GM12865 (cell line): ENCODE measurements at regions not wholly inside any gene's neighbourhood (a gene's known extent, or its start where the extent isn't known, plus 50 kb on each side); places are given as distances from the start of the nearest gene placed in this dataset.
A peak's percentile ranks its signal among the peaks of the same experiment; 100 is the strongest.

Experiments used
- DNase-seq: peaks from one replicate; pipeline ENCODE4 v3.0.0; 2010; ENCODE audit warnings: low read depth
- H3K4me3 ChIP-seq: 2 replicates; pipeline ENCODE4 v1.5.1; 2011; ENCODE audit warnings: mild to moderate bottlenecking, low read depth, low read length, control low read depth
- CTCF ChIP-seq: IDR thresholded peaks from 2 replicates; pipeline ENCODE4 v1.5.1; 2011; ENCODE audit warnings: low read length, control low read depth, low read depth, inconsistent platforms; ENCODE audit not compliant: insufficient read depth; ENCODE audit errors: missing control alignments

- H3K4me3 ChIP-seq, result no peak overlapping the region
- no peak for DNase-seq
- no peak for TF ChIP-seq CTCF
These were observed 87.0 kb upstream of the CERS6 start for GRCh38 chr2:168369031-168369430.

- TF ChIP-seq CTCF, result no peak
- DNase-seq, result peak; percentile 70
- no peak overlapping the region for H3K4me3 ChIP-seq
These were observed 84.6 kb upstream of the CERS6 start for GRCh38 chr2:168371273-168372019.

GRCh38 chr2:168373468-168373867 lies 82.6 kb upstream of the CERS6 start:
- no peak for TF ChIP-seq CTCF
- no peak overlapping the region for H3K4me3 ChIP-seq
- no peak for DNase-seq

GRCh38 chr2:168375195-168375798 lies 80.8 kb upstream of the CERS6 start:
- TF ChIP-seq CTCF, result peak; percentile 23

GRCh38 chr2:168378960-168379669 lies 77.0 kb upstream of the CERS6 start:
- TF ChIP-seq CTCF, result no peak
- no peak overlapping the region for H3K4me3 ChIP-seq
- DNase-seq, result no peak

More at GRCh38 chr2:168375195-168375798, 80.8 kb upstream of the CERS6 start:
- H3K4me3 ChIP-seq, result no peak overlapping the region
- DNase-seq, result no peak

GRCh38 chr2:168380500-168380899 lies 75.6 kb upstream of the CERS6 start:
- no peak overlapping the region for H3K4me3 ChIP-seq
- no peak for DNase-seq
- no peak for TF ChIP-seq CTCF
